LHCN-M2 (cell line): ENCODE measurements at regions not wholly inside any gene's neighbourhood (a gene's known extent, or its start where the extent isn't known, plus 50 kb on each side); places are given as distances from the start of the nearest gene placed in this dataset.
A peak's percentile ranks its signal among the peaks of the same experiment; 100 is the strongest.

Experiments used
- DNase-seq: peaks from one replicate; pipeline ENCODE4 v3.0.0-alpha.2; 2012; ENCODE audit warnings: low read depth

DNA sequence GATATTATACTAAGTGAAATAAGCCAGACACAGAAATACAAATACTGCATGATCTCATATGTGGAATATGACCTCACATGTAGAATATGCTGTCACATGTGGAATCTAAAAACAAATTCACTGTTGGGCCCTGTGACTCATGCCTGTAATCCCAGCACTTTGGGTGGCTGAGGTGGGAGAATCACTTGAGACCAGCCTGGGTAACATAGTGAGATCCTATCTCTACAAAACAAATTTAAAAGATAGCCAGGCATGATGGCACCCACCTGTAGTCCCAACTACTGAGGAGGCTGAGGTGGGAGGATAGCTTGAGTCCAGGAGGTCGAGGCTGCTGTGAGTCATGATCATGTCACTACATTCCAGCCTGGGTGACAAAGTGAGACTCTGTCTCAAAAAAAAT, 160.3 kb downstream of the PTEN start:
- DNase-seq = no peak

DNA sequence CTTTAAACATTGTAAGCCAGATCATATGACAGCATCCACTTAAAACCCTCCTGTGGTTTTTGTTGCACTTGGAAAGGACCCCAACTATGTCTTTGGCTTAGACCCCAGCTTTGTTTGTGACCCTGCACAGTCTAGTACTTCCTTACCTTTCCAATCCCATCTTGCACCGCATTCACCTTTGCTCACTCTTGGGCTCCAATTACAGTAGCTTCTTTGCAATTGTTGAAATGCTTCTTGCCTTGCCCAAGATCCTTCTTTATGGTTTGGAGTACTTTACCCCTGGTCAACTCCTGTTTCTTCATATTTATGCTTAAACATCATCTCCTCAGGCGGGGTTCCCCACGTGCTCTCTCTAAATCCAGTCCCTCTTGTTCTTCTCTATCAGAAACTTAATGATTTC, 162.6 kb downstream of the PTEN start:
- no peak for DNase-seq

DNA sequence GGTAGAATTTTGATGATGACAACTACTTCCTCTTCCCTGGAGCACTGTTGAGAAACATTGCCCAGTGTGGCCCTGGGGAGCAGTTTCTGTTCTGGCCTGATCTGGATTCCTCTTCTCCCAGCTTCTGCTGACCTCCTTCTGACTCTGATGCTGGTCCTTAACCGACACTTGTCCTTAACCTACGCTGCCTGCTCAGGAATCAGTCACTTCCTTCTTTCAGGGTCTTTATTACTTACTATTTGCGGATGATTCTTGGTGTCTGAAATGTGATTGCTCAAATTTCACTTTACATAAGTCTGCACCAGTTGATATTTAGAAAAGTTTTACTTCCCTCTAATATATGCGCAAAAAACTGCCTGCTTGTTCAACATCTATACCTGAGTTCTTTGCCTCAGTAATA, 164.1 kb downstream of the PTEN start:
- DNase-seq = no peak

DNA sequence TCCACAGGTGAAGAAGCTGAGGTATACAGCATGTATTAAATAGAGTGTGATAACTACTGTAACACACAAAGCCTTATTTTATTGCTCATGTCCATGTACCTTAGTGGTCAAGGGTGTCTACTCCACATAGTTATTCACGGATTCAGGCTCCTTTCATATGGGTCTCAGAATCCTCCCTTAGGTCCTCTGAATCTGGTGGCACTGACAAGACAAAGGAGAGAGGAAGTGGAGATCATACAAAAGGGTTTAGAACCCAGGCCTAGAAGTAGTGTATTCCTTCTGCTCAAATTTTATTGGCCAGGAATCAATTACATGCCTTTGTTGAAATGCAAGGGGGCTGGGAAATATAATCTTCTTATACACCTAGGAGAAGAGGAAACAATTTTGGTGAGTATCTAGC, 164.6 kb downstream of the PTEN start:
- DNase-seq = no peak

DNA sequence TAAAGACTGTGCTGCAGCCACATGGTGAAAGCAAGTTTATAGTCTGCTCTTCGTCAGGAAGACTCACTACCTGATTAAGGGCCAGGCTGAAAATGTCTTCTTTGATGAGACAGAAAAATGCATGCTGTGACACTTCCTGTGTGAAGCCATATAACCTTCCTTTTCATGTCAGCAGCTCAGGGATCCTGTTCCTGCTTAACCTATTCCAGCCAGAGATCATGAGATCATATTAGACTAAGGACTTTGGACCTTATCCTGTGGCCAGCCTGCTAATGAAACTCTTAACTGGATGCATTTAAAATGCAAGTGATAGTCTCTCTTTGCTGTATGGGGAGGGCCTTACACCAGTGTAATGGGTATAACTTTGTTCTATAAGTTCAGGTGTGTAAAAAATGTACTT, 165.2 kb downstream of the PTEN start:
- no peak for DNase-seq

DNA sequence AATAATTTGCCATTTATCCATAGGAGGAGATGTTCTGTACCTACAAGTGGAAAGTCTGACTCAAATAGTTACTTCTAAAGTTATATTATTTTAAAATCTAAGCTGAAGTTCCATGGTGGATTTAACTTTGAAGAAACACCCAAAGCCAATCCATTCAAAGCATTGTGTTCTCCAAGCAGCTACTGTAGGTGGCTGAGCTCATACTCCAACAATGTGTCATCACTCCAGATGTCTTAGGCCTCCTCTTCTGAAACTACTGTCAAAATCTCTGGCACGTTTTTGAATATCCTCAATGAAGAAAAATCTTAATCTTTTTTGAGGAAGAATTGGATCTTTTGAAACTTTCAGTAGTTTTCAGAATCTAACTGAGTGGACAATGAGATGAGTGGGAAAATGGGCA, 169.1 kb downstream of the PTEN start:
- peak; percentile 67 for DNase-seq

DNA sequence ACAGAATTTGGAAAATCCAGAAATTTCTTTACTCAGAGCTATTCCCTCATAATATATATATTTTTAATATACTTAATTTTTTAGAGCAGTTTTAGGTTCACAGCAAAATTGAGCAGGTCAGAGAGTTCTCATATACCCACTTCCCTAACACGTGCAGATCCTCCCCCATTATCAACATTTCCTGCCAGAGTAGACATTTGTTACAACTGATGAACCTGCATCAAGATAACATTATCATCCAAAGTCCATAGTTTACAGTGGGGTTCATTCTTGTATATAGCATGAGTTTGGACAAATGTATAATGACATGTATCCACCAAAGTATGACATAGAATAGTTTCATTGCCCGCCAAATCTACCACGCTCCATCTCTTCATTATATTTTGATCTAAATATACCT, 170.0 kb downstream of the PTEN start:
- no peak for DNase-seq

DNA sequence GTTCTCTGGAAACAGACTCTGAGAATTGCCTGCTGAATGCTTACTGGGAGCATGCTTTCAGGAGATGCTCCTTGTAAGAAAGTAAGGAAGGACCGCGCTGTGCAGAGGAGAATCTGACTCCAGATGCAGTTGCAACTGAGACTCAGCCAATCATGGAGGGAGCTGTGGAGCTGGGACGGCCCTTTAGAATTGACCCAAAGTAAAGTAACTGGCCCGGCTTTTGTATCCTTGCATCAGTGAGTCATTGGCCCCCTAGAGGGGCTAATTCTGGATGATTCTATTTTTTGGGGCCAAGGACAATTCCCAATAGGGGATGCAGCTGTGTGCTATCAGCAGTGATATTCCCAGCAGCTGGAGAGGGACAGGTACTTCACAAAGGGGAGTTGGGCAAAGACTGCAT, 170.4 kb downstream of the PTEN start:
- DNase-seq = no peak

DNA sequence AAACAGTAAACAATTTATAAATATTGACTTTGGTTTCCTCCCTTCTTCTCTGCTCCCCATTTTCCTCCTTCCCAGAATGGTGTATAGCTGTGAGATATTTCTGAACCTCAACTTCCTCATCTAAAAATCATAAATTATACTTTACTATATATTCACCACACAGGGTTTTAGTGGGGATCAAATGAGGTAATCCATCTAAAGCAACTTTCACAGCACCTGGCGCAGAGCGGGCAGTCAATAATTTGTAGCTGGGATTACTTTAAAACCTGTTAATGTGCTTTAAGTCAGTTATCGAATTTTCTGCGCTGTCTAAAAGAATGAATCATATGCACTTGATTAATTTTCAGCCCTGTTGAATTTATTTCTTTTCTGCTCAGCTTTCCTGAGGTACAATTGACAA, 172.7 kb downstream of the PTEN start:
- DNase-seq = no peak

DNA sequence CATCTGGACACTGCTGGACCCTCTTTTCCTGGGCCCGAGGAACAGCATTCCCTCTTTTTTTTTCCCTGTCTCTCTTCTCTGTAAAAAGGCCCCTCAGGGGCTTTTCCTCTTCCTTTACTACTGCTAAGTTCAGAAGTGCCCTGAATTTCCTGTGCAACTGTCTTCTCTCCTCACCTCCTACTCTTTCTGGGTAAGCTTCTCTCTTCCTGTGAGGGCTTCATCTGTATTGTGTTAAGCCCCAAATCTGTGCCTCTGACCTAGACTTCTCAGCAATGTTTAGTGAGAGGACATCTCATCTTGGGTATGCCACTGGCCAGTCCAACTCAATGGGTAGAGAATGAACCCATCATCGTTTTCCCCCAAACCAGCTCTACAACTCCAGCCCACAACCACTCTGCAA, 174.2 kb downstream of the PTEN start:
- DNase-seq = no peak

DNA sequence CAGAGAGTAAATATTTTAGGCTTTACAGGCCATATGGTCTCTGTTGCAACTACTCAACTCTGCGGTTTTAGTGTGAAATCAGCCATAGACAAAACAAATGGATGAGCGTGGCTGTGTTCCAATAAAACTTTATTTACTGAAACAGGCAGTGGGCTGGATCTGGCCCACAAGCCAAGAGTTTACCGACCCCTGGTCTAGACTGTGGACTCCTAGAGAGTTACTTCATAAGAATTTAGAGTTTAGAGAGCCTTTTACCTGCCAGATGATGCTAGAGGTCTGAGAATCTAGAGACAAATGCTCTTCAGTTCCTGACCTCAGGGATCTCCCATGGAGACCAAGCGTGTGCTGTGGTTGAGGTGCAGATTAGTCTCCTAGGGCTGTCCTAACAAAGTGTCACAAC, 174.8 kb downstream of the PTEN start:
- peak; percentile 58 for DNase-seq

DNA sequence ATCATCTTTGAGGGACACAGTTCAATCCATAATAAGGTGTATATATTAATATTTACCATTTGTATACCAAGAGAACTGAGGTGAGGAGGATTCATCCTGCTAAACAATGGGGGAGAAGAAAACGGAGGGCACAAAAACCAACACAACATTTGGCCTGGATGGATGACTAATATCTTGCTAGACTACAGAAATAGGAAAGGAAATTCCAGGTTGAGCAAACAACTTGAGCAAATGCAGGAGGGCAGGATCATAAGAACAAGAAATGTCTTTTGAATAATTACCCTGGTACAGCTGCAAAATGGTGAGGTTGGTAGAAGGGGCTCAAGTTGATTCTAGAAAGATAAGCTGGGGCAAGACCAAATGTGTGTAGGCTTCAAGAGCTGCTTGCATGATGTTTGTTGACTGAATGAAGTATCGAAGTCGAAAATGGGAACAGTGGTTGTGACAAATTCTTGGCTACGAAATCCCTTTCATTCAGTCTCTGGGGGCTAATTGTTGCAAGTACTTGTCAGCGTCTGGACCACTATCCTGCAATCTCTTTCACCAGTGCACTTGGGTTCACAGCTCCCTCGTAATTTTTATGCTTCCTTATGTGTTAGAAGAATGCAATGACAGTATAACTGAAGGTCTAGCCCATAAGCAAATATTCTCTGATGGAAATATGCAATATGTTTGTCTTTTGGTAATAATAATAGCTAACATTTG, 176.2 kb downstream of the PTEN start:
- peak; percentile 38 for DNase-seq

DNA sequence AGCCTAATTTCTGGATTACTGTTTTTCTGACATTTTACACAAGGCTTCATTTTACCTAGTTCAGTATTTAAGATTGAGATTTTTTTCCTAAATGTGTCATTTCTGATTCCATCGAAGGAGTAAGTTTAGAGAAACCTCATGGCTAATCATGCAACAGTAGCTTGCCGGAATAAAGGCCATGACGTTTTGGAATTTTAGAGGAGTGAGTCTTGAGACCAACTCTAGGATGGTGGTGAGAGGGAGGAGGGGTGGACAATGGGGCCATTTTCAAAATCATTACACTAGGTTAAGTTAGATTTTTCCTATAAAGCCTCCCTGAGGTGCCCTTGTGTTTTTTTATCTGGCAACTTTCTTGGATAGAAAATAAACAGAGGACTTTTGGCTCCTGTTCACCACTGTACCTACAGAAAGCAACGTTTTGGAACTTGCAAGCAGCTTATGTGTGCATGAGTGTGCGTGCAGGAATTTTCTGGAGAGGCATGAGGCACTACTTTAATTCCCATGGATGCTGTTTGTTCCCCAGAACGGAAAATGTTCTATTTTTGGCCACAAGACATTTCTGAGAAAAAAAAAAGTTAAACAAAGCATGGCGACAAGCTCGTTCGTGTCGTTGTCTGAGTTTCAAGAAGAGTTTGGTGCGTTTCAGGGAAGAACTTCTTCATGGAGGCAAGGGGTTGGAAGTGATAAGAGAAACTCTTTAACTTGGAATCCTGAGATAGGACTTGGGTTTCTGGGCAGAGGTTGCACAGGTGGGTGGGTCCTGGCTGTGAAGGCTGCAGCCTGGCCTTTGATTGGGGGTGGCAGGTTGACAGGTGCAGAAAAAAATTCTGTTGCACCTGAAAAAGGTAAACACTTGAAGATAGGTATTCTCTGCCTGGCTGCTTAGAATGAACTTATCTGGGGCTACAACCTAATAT, 178.1 kb downstream of the PTEN start:
- DNase-seq = no peak

DNA sequence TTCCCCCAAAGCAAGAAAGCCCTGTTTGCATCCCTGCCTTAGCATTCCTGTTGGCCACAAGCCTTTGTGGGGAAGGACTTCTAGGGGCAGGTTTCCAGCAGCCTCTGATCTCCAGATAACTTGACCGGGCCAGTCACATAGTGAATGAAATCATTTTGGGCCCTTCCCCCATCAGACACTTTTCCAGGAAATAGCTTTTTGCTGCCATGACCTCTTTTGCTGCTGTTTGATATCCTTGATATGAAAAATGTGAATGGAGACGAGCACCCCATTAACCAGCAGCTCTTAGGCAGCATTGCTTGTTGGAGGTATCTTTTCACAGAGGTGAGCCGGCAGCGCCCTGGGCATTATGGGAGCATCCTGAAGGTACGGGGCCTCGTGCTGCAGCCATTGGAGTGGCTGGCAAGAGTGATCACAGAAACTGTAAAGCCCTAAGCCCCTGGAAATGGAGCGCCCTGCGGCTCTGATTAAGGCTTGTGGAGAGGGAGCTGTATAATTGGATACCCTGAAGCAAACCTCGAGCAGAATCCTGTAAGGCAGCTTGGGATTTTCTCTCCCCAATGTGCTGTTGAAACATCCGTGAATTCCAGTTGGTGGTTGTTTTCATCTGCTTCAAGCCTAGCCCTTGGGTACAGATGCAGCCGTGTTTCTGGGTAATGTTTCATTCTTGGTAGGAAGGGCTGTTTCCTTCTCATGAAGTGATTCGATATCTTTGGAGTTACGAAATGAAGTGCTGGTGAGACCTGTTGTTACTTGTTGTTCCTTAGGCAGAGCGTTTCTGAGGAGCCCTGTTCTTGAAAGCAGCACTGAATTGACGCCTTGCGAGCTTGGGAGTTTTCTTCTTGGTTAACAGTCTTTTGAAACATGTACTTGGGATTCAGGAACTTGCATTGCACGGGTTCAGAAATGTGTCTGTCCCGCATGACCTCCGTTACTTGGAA, 179.0 kb downstream of the PTEN start:
- peak; percentile 85 for DNase-seq

DNA sequence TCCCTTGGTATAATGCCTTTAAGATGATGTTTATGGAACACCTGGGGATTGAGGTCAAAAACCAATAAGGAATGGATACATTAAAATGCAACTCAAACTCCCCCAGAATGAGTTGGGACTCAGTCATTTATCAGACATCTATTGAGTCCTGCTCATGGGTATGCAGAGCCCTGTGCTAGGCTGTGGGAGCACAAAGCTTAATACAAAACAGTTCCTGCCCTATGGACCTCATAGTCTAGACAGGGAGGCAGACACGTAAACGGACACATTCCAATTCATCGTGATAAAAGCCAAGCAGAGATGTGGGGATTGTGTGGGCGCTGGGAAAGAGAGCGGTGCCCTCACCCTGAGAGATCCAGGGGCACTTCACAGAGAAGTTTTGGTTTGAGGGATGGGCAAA, 181.7 kb downstream of the PTEN start:
- no peak for DNase-seq

DNA sequence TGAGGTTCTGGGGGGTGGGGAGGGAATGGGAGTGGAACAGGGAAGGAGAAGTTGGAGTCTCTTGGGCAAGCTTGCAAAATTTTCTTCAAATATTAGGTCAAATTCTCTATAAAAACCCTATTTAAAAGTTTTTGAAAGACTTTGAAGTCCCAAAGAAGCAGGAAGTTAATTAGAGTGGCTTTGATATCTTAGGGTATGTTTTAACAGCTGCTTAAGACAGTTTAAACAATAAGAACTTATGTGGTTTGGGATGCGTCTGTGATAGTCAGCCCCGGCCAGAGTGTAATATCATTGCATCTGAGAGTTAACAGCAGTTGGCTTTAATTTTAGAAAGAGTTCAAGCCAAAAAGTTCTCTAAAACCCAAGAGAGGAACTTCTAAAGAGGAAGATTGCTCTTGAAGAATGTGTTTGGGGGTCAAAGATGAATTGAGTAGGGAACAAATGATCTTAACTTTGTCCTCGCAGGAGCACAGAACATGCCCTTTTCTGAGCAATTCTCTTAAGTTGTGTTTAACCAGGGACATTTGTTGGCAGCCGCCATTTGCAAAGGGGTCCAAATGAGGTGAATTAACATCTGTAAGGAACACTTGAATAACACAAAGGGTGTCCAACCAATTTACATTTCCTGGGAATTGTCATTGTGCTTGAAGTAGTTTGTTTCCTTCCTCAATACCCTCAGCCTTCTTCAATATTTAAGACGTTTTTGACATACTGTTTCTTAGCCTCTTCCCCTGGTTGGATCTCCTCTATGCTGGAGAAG, 182.4 kb downstream of the PTEN start:
- DNase-seq = peak; percentile 86

DNA sequence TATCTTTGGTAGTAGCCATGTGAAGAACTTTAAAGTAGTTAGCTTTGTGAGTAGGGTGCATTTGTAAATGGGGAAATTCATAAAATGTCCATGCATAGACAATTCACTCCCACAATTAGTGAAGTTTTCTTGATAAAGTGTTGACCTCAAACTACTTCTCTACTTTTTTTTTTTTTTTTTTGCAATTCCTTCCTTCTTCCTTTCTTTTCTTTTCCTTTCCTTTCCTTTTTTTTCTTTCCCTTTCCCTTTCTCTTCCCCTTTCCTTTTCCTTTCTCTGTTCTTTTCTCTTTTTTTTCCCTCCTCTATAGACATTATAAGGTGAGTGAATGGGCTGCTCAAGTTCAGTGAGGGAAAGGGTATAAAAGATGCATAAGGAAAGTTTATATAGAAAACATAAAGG, 184.2 kb downstream of the PTEN start:
- no peak for DNase-seq

DNA sequence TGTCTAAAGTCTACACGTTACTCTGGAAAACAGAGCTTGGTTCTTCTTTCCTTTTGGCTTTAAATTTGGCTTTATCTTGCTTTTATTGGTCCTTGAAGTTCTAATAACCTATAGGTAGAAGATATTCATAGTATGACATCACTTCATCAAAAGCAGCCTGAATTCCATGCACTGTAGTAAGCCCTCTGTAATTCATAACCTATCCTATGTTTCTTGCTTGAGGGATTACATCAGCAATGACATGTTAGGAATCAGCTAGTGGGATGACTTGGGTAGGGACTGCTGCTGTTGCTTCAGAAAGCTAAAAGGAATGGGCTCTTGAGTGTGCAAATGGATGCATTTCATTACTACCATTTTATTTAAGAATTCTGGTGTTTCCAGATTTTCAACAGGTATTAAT, 184.9 kb downstream of the PTEN start:
- DNase-seq = no peak

DNA sequence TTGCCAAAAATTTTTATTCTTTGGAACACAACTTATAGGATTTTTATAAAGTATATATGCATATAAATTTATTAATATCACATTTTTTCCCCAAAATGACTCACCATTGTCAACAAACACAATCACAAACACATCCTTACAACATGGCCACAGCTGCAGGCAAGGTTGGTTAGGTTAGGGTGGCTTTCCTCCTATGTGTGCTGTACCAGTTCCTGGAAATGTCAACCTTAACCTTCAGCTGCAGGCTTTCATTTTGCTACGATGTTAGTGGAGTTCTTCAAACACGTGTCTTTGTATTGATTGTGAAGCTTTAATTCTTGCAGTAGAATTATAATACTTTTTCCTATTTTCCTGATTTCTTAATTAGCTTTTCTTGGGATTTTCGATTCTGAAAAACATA, 185.8 kb downstream of the PTEN start:
- no peak for DNase-seq

DNA sequence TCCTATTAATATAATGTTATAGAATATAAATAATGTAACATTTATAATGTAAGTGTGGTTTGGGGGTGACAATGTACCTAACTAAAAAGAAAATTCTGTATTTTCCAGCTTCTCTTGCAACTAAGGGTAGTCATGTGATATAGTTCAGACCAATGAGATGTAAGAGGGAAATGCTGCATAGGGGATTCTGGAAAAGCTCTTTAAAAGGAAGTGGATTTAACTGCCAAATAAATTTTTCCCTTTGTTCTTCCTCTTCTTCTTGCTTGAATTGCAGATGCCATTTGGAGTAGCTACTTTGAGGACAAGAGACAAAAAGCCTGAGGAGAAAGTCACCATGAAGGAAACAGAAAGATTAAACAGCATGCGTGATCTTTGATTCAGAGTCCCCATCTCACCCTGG, 194.3 kb downstream of the PTEN start:
- DNase-seq = no peak

DNA sequence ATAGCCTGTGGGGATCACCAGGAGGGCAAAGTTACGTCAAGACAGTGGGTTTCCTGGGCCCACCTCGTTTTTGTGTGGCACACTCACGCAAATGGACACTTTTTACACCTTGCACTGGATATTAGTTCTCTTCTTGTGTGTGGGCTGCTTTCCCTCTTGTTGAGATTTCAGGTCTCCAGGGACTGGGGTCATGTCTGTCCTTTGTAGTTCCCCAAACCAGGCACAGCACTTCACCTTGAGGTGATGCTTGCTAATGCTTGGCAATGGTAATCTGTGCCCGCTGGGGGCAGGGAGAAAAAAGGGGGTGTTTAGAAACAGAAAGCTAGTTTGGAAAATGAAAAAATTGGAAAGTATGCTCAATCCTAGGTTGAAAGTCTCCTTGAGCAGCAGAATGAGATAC, 195.3 kb downstream of the PTEN start:
- no peak for DNase-seq
